Hypothalamus (tissue), 51 donors: ENCODE measurements at regions not wholly inside any gene's neighbourhood (a gene's known extent, or its start where the extent isn't known, plus 50 kb on each side); places are given as distances from the start of the nearest gene placed in this dataset.
"Not testable (repeated sequence)": the region's sequence is repeated elsewhere in the genome, so short reads cannot be mapped to it uniquely, and the experiment has no call there.

Source experiments
- DNase-seq, 51 donors: peaks; one replicate each; lab custom pipeline; 2025; lab: John Stamatoyannopoulos, UW

DNA sequence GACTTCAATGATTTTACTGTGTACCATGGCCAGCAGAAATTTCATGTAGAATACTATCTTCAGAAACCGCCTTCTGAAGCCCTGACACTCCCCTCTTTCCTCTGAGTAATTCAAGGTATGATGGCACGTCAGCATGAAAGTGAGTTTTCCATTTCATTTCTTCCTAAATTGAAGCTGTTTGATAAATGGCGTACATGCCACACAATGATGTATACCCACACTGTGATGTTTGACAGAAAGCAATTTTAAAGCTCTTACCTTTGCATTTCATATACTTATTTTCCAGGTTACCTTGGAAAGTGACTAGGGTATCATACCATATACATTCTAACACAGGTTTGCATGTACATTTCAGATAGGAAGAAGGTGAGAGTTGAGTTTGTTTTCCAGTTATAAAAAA, 147.9 kb upstream of the LRRC3B start:
- no peak for DNase-seq

DNA sequence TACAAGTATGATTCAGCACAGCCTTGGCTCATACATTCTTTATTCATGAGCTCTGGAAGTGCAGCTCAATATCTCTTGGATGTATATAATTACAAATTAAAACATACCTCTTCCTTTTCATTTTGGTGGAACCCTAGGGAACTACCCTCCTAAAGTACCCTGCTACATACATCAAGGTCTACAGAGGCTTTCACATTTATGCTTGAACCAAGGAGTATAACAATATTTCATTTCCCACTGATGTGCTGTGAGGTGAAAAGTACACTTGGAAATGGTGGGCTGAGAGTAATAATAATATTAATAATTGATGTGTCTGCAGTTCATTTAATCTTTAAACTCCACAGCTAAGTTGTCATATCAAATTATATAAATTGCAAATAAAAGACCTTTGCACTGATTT, 142.2 kb upstream of the LRRC3B start:
- DNase-seq: no peak

DNA sequence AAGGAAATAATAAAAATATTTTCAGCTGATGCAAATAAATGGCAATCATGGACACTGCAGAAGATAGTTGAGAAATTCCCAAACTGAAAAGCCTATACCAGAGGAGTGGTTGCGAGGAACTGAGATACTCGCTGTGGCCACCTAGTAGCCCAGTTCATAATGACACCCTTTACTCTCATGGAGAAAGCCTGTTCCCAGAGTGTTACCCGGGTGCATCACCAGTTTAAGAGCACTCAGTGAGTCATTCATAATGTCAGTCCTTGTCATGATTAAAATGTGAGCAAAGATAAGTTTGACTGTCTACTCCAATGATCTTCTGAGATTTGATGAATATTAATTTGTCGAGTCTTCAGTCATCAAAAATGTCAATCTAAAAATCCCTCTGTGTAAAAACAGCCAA, 138.4 kb upstream of the LRRC3B start:
- no peak for DNase-seq

DNA sequence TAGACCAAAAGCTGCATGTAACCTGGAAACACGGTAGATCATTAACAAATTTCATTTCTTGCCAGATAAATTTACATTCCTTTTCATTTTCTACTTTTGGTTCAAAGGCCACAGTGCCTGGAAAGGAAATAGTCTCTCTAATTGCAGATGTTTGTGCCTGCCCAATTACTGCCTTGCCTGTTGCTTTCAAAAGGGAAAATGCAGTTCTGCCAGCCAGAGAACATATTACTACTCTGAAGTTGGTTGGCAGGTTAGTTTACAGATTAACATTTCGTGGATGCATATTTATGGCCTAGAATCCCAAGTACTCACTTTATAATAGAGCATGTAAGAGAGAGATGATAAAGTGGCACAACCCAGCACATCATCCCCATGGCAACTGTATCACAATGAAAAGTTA, 124.3 kb upstream of the LRRC3B start:
- peak in 1 of 51 donors; percentile 10 for DNase-seq

DNA sequence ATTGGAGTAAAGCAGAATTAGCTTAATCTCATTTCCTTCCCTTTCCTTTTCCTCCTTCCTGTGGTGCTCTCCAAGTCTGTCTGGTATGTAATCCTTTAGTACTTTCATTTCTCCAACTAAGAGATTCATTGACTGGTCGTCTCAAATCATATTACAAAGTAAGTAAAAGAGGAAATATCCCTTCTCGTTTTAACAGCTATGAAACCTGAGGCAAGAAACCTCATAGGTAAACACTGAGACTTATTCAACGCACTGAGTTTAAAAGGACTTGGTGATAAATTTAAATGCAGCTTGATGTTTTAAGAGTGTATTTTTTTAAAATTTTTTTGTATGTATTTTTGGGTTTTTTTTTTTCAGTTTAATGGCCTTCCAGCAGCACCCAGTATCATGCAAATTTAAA, 117.2 kb upstream of the LRRC3B start:
- no peak for DNase-seq

DNA sequence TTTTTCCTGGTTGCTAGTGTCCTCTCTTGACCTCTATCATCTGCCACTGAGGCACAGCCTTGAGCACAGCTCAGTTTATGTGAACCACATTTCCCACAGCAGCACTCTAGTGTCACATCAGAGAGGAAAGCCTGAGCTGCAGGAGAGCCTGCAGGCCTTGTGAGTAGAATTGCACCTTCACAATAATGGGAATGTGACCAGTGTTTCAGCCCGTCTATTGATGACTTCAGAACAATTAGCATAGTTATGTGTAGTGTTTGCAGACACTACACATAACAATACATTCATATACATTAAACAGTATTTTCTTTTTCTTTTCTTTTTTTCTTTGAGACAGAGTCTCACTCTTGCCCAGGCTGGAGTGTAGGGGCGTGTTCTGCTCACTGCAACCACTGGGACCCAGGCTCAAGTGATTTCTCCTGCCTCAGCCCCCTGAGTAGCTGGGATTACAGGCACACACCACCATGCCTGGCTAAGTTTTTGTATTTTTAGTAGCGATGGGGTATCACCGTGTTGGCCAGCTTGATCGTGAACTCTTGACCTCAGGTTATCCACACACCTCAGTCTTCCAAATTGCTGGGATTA, 108.0 kb upstream of the LRRC3B start:
- not testable (repeated sequence) for DNase-seq

DNA sequence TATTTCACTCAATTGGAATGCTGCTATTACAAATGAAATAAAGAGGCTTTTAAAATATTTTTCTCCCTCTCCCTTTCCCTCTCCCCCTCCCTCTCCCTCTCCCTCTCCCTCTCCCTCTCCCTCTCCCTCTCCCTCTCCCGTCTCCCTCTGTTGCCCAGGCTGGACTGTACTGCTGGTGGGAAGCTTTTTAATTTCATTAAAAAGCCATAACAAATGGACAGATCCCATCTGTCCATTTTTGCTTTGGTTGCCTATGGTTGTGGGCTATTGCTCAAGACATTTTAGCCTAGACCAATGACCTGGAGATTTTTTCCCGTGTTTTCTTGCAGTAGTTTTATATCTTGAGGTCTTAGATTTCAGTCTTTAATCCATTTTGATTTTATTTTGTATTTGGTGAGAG, 107.2 kb upstream of the LRRC3B start:
- DNase-seq: no peak

DNA sequence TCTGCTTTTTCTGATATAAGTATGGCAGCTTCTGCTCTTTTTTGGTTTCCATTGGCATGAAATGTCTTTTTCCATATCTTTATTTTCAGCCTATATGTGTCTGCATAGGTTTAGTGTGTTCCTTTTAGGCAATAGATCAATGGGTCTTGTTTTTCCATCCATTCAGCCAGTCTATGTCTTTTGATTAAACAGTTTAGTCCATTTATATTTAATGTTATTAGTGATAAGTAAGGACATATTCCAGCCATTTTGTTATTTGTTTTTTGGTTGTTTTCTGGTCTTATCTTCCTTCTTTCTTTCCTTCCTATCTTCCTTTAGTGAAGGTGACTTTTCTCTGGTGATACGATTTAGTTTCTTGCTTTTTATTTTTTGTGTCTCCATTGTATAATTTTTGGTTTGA, 101.3 kb upstream of the LRRC3B start:
- DNase-seq: no peak

DNA sequence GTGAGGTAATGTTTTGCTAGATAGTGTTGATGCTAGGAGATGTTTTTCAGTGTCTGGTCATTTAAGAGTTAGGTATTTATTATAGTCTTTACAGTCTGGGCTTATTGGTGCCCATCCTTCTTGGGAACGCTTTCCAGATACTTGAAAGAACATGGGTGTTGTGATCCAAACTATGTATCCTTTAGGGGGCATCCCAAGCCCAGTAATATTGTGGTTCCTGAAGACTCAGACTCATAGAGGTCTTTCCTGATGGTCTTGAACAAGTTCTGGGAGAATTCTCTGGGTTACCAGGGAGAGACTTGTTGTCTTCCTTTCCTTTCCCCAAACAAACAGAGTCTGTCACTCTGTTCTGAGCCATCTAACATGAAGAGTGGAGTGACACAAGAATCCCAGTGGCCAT, 99.7 kb upstream of the LRRC3B start:
- DNase-seq: no peak

DNA sequence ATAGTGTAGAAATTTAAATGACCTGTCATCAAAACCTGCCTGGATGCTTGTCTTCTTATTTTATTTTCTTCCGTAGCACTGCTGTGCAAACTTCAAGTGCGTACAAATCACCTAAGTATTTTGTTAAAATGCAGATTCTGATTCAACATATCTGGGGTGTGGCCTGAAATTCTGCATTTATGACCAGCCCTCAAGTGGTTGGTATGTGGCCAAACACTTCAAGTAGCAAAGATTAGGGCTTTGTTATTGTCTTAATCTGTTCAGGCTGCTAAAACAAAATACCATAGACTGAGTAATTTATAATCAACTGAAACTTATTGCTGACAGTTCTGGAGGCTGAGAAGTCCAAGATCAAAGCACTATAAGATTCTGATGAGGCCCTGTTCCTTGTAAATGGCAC, 97.6 kb upstream of the LRRC3B start:
- no peak for DNase-seq

DNA sequence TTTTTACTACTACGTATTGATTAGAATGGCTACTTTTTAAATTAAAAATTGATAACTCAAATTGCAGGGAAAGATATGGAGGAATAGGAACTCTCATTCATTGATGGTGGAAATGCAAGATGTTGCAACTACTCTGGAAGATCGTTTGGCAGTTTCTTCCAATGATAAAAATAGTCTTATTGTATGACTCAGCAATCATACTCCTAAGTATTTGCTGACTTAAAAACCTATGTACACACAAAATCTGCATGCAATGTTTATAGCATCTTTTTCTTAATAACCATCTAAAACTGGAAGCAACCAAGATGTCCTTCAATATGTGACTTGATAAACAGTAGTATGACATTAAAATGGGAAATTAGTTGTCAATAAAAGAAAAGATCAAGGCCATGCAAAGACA, 87.4 kb upstream of the LRRC3B start:
- DNase-seq: no peak

DNA sequence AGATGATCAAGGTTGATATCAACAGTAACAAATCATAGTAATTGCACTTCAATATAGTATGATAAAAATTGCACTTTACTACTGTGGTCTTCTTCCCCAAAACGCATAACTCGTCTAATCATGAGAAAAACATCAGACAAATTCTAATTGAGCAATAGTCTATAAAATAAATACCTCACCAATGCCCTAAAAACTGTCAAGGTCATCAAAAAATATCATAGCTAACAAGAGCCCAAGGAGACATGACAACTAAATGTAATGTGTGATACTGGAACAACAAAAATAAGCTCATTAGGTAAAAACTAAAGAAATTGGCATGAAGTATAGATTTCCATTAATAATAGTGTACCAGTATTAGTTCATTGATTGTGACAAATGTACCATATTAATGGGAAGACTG, 85.6 kb upstream of the LRRC3B start:
- DNase-seq: no peak

DNA sequence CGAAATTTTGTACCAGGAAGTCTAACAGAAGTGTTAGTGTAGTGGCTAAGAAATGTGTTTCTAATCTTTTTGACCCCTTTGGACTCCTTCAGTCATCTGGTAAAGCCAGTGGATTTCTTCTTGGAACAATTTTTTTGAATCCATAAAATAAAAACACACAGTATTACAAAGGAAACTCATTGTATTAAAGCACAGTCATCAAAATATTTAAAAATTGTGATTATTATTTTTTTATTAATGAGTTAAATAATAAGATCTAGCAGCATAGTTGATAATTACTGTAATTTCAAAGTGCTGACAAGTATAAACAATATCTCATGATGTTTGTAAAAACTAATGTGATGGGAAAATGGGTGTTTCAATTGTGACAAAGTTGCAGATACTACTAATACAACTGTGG, 72.2 kb upstream of the LRRC3B start:
- no peak for DNase-seq

DNA sequence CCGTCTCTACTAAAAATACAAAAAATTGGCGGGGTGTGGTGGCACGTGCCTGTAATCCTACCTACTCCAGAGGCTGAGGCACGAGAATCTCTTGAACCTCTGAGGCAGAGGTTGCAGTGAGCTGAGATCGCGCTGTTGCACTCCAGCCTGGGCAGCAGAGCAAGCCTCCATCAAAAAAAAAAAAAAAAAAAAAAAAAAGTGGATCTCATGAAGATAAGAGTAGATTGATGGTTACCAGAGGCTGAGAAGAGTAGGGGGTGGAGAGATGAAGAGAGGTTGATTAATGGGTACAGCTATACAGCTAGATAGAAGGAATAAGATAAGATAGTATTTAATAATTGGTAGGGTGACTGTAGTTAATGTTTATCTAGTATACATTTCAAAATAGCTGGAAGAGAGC, 65.9 kb upstream of the LRRC3B start:
- no peak for DNase-seq

DNA sequence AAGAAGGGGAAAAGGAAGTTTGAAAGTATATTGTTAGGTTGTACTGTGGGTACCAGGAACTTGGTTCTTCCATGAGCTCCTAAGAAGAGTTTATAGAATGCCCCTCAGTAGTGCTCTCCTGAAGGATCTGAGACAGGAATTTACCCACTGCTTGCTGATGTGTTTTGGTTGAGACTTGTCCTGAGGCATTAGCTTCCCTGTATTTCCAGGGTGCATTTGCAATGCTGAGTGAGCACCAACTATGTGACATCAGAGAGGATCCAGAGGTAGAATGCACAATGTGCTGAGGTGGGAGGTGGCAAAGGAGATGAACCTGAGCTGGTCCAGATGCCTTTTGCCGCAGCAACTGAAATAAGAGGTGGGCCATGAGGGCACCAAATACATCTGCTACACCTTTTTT, 64.3 kb upstream of the LRRC3B start:
- no peak for DNase-seq

DNA sequence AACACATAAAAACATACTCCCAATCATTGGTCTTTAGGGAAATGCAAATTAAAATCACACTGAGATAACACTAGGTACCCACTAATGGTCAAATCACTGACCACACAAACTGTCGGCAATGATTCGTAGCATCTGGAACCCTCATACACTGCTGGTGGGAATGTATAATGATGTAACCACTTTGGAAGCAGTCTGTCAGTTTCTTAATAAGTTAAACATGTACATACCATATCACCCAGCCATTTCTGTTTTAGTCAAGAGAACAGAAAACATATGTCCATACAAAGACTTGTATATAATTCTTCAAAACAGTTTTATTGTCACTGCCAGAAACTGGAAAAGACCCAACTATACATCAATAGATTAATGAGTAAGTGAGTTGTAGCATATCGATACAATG, 63.3 kb upstream of the LRRC3B start:
- DNase-seq: no peak

DNA sequence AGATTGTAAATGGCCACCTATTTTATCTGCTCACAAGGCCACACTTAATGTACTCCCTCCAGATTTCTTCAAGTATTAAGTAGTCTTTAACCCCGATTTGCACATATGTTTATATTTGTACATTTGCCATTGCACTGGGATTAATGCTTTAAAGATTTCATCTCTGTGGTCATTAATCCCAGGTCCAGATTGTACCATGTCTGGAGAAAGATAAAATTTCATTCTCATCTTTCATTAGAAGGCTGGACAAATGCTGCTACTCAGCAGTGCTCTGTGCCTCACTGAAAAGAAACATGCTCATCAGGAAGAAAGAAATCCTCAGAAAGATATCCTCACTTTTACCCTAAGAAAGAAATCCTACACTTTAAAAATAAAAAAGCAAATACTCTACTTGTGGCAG, 62.5 kb upstream of the LRRC3B start:
- no peak for DNase-seq

DNA sequence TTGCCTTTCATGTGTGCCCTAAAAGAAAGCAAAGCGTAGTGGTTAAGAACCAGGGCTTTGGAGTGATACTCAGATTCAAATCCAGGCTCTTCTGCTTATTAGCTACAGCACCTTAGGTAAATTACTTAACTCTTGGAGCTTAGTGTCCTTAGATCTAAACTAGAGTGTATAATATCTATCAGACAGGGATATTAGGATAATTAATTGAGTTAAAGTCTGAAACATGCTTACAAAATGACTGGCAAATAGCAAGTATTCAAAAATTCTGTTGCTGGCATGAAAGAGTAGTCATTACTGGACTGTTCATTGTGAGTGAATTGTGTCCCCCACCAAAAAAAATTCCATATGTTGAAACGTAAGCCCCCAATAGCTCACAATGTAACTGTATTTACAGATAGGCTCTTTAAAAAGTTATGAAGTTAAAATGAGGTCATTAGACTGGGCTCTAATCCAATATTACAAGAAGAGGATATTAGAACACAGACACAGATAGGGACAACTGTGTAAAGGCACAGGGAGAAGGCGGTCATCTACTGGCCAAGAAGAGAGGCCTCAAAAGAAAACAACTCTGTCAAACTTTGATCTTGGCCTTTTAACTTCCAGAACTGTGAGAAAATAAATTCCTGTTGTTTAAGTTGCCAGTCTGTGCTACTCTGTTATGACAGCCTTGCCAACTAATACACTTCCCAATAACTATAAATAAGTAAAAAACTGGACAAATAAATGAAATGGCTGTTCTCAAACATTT, 60.4 kb upstream of the LRRC3B start:
- no peak for DNase-seq
